ENCODE measurements at regions not wholly inside any gene's neighbourhood (a gene's known extent, or its start where the extent isn't known, plus 50 kb on each side); places are given as distances from the start of the nearest gene placed in this dataset.

- ChIA-PET CTCF (interaction anchor here (1.3 kb wide), 1 partner anchor 53 kb away, joined by 4 read pairs; no protein-coding TSS in a partner anchor), POLR2A (no interaction called here)
- no peaks in the 10 kb centered on the region for H3K36me3 ChIP-seq (ENCODE audit: control insufficient read depth, insufficient read depth, low read length)
- no peak for TF ChIP-seq CTCF (IDR thresholded peaks at IDR 0.05; ENCODE audit: insufficient read depth, low read depth, low read length)
- H3K27me3 ChIP-seq (ENCODE audit: control insufficient read depth, insufficient read depth, low read length): no peaks in the 10 kb centered on the region
- no peak for DNase-seq (ENCODE audit: low read depth)
- no peak overlapping the region for H3K4me3 ChIP-seq (ENCODE audit: low read depth, low read length)
Measured at GRCh38 chr18:8994603-8995002, 107.9 kb upstream of the NDUFV2 start.

GRCh38 chr18:8995096-8995495 is 107.4 kb upstream of the NDUFV2 start:
- Histone ChIP-seq H3K4me3 (ENCODE audit: low read depth, low read length) (no peak overlapping the region), H3K36me3 (ENCODE audit: control insufficient read depth, insufficient read depth, low read length) (no peaks in the 10 kb centered on the region), H3K27me3 (ENCODE audit: control insufficient read depth, insufficient read depth, low read length) (no peaks in the 10 kb centered on the region)
- POLR2A ChIA-PET: no interaction called here
- CTCF ChIA-PET: interaction anchor here (1.4 to 2.0 kb wide), 2 partner anchors 12 to 340 kb away, joined by 3 to 9 read pairs; no protein-coding TSS in a partner anchor
- no peak for TF ChIP-seq CTCF (IDR thresholded peaks at IDR 0.05; ENCODE audit: insufficient read depth, low read depth, low read length)
- no peak for DNase-seq (ENCODE audit: low read depth)

GRCh38 chr18:8996771-8997432 is 105.6 kb upstream of the NDUFV2 start:
- POLR2A ChIA-PET: no interaction called here
- Histone ChIP-seq H3K27me3 (ENCODE audit: control insufficient read depth, insufficient read depth, low read length) (no peaks in the 10 kb centered on the region), H3K36me3 (ENCODE audit: control insufficient read depth, insufficient read depth, low read length) (no peaks in the 10 kb centered on the region), H3K4me3 (ENCODE audit: low read depth, low read length) (no peak overlapping the region)
- DNase-seq (ENCODE audit: low read depth): no peak
- no peak for TF ChIP-seq CTCF (IDR thresholded peaks at IDR 0.05; ENCODE audit: insufficient read depth, low read depth, low read length)
- CTCF ChIA-PET: interaction anchor here (0.8 to 2.0 kb wide), 3 partner anchors 21 to 342 kb away, joined by 3 to 9 read pairs (median 4); no protein-coding TSS in a partner anchor

- H3K36me3 ChIP-seq (ENCODE audit: control insufficient read depth, insufficient read depth, low read length): no peaks in the 10 kb centered on the region
- ChIA-PET POLR2A (interaction anchor here (0.8 kb wide), 1 partner anchor 15 kb away, joined by 7 read pairs; no protein-coding TSS in a partner anchor), CTCF (interaction anchor here (0.6 to 1.5 kb wide), 3 partner anchors 11 to 389 kb away, joined by 3 to 4 read pairs (median 4); no protein-coding TSS in a partner anchor)
- no peaks in the 10 kb centered on the region for H3K27me3 ChIP-seq (ENCODE audit: control insufficient read depth, insufficient read depth, low read length)
- H3K4me3 ChIP-seq (ENCODE audit: low read depth, low read length): no peak overlapping the region
- no peak for DNase-seq (ENCODE audit: low read depth)
- no peak for TF ChIP-seq CTCF (IDR thresholded peaks at IDR 0.05; ENCODE audit: insufficient read depth, low read depth, low read length)
Measured at GRCh38 chr18:8997634-8998033, 104.9 kb upstream of the NDUFV2 start.

- no peak for TF ChIP-seq CTCF (IDR thresholded peaks at IDR 0.05; ENCODE audit: insufficient read depth, low read depth, low read length)
- no peaks in the 10 kb centered on the region for H3K27me3 ChIP-seq (ENCODE audit: control insufficient read depth, insufficient read depth, low read length)
- POLR2A ChIA-PET: interaction anchor here (0.6 to 0.8 kb wide), 2 partner anchors 11 to 16 kb away, joined by 5 to 7 read pairs; no protein-coding TSS in a partner anchor
- no peak for DNase-seq (ENCODE audit: low read depth)
- CTCF ChIA-PET: interaction anchor here (0.8 to 2.3 kb wide), 5 partner anchors 11 to 390 kb away, joined by 3 to 10 read pairs (median 4); no protein-coding TSS in a partner anchor
- no peak overlapping the region for H3K4me3 ChIP-seq (ENCODE audit: low read depth, low read length)
- H3K36me3 ChIP-seq (ENCODE audit: control insufficient read depth, insufficient read depth, low read length): no peaks in the 10 kb centered on the region
Measured at GRCh38 chr18:8998481-8999217, 103.8 kb upstream of the NDUFV2 start.

Data from BJ (cell line).